Prostate gland (tissue), 2 donors: ENCODE measurements at regions not wholly inside any gene's neighbourhood (a gene's known extent, or its start where the extent isn't known, plus 50 kb on each side); places are given as distances from the start of the nearest gene placed in this dataset.

ENCODE experiments used
- CTCF ChIP-seq, 4 experiments: fragments of 200-600 bp in 2 of 4; fragments of 450-650 bp in 2 of 4; sonication (generic) in 2 of 4; IDR thresholded peaks; 1 replicate in 3 of 4; 2 replicates in 1 of 4; pipeline ENCODE4 v1.5.1; 2016 to 2019; ENCODE audit warnings: antibody characterized with exemption in 4 of 4, mild to moderate bottlenecking in 2 of 4, moderate library complexity in 2 of 4
- POLR2A ChIP-seq: fragments of 450-650 bp; IDR thresholded peaks from one replicate; pipeline ENCODE4 v1.6.1; 2016; ENCODE audit warnings: antibody characterized with exemption, mild to moderate bottlenecking
- POLR2AphosphoS5 ChIP-seq: sonication (generic); formaldehyde crosslinking; IDR thresholded peaks from one replicate; pipeline ENCODE4 v1.6.1; 2017; ENCODE audit warnings: antibody characterized with exemption

DNA sequence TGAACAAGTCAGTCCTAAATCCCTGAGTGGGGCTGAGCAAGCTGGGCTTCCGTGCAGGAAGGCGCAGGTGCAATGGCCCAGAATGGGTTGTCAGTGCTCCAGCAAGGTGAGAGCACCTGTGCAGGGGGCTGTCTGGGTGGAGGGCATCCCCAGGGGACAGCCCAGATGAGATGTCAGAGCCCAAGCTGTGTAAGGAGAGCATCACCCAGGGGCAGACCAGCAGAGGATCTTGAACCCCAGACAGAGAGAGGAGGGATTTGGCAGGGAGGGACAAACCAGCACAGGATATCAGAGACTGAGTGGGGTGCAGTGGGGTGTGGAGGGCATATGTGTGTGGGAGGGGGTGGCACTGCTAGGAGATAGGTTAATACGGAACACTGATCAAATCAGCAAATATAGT is 114.9 kb upstream of the TMEM45B start:
- TF ChIP-seq CTCF (IDR thresholded peaks at IDR 0.05), result no peak
- TF ChIP-seq POLR2A, result no peak
- TF ChIP-seq POLR2AphosphoS5, result no peak
